ENCODE measurements at regions not wholly inside any gene's neighbourhood (a gene's known extent, or its start where the extent isn't known, plus 50 kb on each side); places are given as distances from the start of the nearest gene placed in this dataset.

DNA sequence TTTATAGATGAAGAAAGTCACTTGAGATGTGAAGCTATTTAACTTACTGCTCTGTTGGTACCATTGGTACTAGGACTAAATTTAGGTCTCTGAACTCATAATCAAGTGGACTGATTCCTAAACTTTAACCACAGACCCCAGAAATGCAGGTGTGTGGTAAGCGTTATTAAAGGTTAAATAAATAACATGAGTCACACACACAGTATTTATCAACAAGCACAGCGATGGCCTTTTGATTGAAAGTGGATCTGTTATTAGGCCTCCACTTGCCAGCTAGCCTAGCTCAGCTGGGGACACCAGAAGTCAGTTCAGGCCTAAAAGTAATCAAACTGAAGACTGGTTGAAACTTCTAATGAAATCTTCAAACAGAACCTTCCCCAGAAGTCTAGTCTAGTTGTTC, 161.3 kb upstream of the DPP10 start:
- no peak for ATAC-seq
- intact Hi-C loops (cut with micrococcal nuclease): no loop called here
- no peaks in the 10 kb centered on the region for H3K9me2 ChIP-seq (replicated peaks; ENCODE audit: low read length)
- no peak for DNase-seq
- peaks cover 19% of the 10 kb centered on the region for H3K27me3 ChIP-seq (ENCODE audit: low read length)
- TF ChIP-seq, protein P1, sequence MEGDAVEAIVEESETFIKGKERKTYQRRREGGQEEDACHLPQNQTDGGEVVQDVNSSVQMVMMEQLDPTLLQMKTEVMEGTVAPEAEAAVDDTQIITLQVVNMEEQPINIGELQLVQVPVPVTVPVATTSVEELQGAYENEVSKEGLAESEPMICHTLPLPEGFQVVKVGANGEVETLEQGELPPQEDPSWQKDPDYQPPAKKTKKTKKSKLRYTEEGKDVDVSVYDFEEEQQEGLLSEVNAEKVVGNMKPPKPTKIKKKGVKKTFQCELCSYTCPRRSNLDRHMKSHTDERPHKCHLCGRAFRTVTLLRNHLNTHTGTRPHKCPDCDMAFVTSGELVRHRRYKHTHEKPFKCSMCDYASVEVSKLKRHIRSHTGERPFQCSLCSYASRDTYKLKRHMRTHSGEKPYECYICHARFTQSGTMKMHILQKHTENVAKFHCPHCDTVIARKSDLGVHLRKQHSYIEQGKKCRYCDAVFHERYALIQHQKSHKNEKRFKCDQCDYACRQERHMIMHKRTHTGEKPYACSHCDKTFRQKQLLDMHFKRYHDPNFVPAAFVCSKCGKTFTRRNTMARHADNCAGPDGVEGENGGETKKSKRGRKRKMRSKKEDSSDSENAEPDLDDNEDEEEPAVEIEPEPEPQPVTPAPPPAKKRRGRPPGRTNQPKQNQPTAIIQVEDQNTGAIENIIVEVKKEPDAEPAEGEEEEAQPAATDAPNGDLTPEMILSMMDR (conservative IDR thresholded peaks at IDR 0.05; ENCODE audit: low read depth, low read length): no peak
- TF ChIP-seq EZH2 (IDR thresholded peaks at IDR 0.05; ENCODE audit: low read length, unreplicated experiment) (no peak), EZH2phosphoT487 (IDR thresholded peaks at IDR 0.05; ENCODE audit: borderline replicate concordance, low read length) (no peak)
- ChIA-PET CTCF (no interaction called here), POLR2A (ENCODE audit: unreplicated experiment) (no interaction called here)
- H3K9ac ChIP-seq (ENCODE audit: low read length): no peak overlapping the region
- no peak overlapping the region for H2AFZ ChIP-seq (ENCODE audit: low read length)
- H3K27ac ChIP-seq (ENCODE audit: low read length): no peak overlapping the region
- H3F3A ChIP-seq (ENCODE audit: low read length, unreplicated experiment): no peaks in the 10 kb centered on the region
- no peaks in the 10 kb centered on the region for H4K20me1 ChIP-seq (ENCODE audit: low read length)
- BruUV-seq (replicated peaks): no TSS peak
- H3K9me3 ChIP-seq (ENCODE audit: low read length): 0 out of 2 replicates have a peak, but pooled peaks cover 3% of the 10 kb centered on the region
- H3K4me2 ChIP-seq (ENCODE audit: low read length): no peak overlapping the region
- no peak overlapping the region for H3K4me3 ChIP-seq (ENCODE audit: low read length)
- no peaks in the 10 kb centered on the region for H3K79me2 ChIP-seq (ENCODE audit: low read length)
- H3K36me3 ChIP-seq (ENCODE audit: low read depth, low read length): no peaks in the 10 kb centered on the region
- no peaks in the 10 kb centered on the region for H3K4me1 ChIP-seq (ENCODE audit: insufficient read depth, low read length)

- H3K27me3 ChIP-seq (ENCODE audit: low read length): peaks cover 19% of the 10 kb centered on the region
- no peaks in the 10 kb centered on the region for H3K79me2 ChIP-seq (ENCODE audit: low read length)
- H4K20me1 ChIP-seq (ENCODE audit: low read length): no peaks in the 10 kb centered on the region
- no peak for TF ChIP-seq EZH2 (IDR thresholded peaks at IDR 0.05; ENCODE audit: low read length, unreplicated experiment)
- TF ChIP-seq, protein P1 (conservative IDR thresholded peaks at IDR 0.05; ENCODE audit: low read depth, low read length): no peak
- H3K36me3 ChIP-seq (ENCODE audit: low read depth, low read length): no peaks in the 10 kb centered on the region
- no peak overlapping the region for H2AFZ ChIP-seq (ENCODE audit: low read length)
- H3K4me2 ChIP-seq (ENCODE audit: low read length): no peak overlapping the region
- H3K9ac ChIP-seq (ENCODE audit: low read length): no peak overlapping the region
- ATAC-seq (no peak), DNase-seq (no peak)
- no peaks in the 10 kb centered on the region for H3F3A ChIP-seq (ENCODE audit: low read length, unreplicated experiment)
- no peaks in the 10 kb centered on the region for H3K9me2 ChIP-seq (replicated peaks; ENCODE audit: low read length)
- BruUV-seq (replicated peaks): no TSS peak
- CTCF ChIA-PET: no interaction called here
- H3K9me3 ChIP-seq (ENCODE audit: low read length): 0 out of 2 replicates have a peak, but pooled peaks cover 3% of the 10 kb centered on the region
- H3K4me3 ChIP-seq (ENCODE audit: low read length): no peak overlapping the region
- no peaks in the 10 kb centered on the region for H3K4me1 ChIP-seq (ENCODE audit: insufficient read depth, low read length)
- no peak overlapping the region for H3K27ac ChIP-seq (ENCODE audit: low read length)
- intact Hi-C loops (cut with micrococcal nuclease): no loop called here
- POLR2A ChIA-PET (ENCODE audit: unreplicated experiment): no interaction called here
Observed at GRCh38 chr2:114283774-114284173, 158.7 kb upstream of the DPP10 start.

DNA sequence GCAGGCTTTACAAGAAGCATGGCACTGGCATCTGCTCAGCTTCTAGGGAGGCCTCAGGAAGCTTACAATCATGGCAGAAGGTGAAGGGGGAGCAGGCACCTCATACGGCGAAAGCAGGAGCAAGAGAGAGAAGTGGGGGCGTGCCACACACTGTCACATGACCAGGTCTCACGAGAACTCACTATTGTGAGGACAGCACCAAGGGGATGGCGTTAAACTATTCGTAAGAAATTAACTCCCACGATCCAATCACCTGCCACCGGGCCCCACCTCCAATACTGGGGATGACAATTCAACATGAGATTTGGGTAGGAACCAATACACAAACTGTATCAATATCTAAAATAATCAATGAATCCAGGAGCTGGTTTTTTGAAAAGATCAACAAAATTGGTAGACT, 156.0 kb upstream of the DPP10 start:
- Histone ChIP-seq H3F3A (ENCODE audit: low read length, unreplicated experiment) (no peaks in the 10 kb centered on the region), H3K4me1 (ENCODE audit: insufficient read depth, low read length) (no peaks in the 10 kb centered on the region), H3K9ac (ENCODE audit: low read length) (no peak overlapping the region), H3K27me3 (ENCODE audit: low read length) (peaks cover 27% of the 10 kb centered on the region), H3K27ac (ENCODE audit: low read length) (no peak overlapping the region), H4K20me1 (ENCODE audit: low read length) (no peaks in the 10 kb centered on the region), H3K4me2 (ENCODE audit: low read length) (no peak overlapping the region), H3K36me3 (ENCODE audit: low read depth, low read length) (no peaks in the 10 kb centered on the region), H3K4me3 (ENCODE audit: low read length) (no peak overlapping the region), H3K79me2 (ENCODE audit: low read length) (no peaks in the 10 kb centered on the region), H2AFZ (ENCODE audit: low read length) (no peak overlapping the region), H3K9me2 (replicated peaks; ENCODE audit: low read length) (no peaks in the 10 kb centered on the region), H3K9me3 (ENCODE audit: low read length) (0 out of 2 replicates have a peak, but pooled peaks cover under 1% of the 10 kb centered on the region)
- ATAC-seq (no peak), DNase-seq (no peak)
- TF ChIP-seq EZH2phosphoT487 (IDR thresholded peaks at IDR 0.05; ENCODE audit: borderline replicate concordance, low read length) (no peak), EZH2 (IDR thresholded peaks at IDR 0.05; ENCODE audit: low read length, unreplicated experiment) (no peak)
- TF ChIP-seq, protein P1 (conservative IDR thresholded peaks at IDR 0.05; ENCODE audit: low read depth, low read length): no peak
- CTCF ChIA-PET: no interaction called here
- intact Hi-C loops (cut with micrococcal nuclease): no loop called here
- POLR2A ChIA-PET (ENCODE audit: unreplicated experiment): no interaction called here
- BruUV-seq (replicated peaks): no TSS peak

Data from PC-3 (cell line).